GM18502 (cell line): ENCODE measurements at regions not wholly inside any gene's neighbourhood (a gene's known extent, or its start where the extent isn't known, plus 50 kb on each side); places are given as distances from the start of the nearest gene placed in this dataset.
"Not testable (repeated sequence)": the region's sequence is repeated elsewhere in the genome, so short reads cannot be mapped to it uniquely, and the experiment has no call there.

Source experiments
- ATAC-seq: cut with Tn5 transposase; IDR thresholded peaks from one replicate; pipeline ENCODE4 v1.9.1; 2021; ENCODE audit warnings: mild to moderate bottlenecking; ENCODE audit not compliant: unreplicated experiment, poor library complexity

DNA sequence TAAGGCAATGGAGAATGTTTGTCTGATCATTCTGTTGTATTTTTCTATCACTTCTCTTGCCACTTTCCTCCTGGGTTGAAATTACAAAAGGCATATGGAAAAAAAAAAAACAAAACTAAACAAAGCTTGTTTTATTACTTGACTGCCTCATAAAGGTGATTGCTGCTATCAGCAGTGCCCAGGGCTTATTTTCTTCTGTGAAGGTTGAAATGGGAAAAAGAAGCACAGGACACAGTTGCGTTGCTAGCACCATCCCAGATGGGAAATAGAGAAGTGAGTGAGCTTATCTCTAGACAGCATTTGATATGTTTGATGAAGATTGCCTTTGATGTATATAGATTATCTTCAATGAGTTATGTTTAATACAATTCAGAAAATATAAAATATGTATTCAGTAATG lies 633.8 kb upstream of the ZNF804A start:
- ATAC-seq: no peak

DNA sequence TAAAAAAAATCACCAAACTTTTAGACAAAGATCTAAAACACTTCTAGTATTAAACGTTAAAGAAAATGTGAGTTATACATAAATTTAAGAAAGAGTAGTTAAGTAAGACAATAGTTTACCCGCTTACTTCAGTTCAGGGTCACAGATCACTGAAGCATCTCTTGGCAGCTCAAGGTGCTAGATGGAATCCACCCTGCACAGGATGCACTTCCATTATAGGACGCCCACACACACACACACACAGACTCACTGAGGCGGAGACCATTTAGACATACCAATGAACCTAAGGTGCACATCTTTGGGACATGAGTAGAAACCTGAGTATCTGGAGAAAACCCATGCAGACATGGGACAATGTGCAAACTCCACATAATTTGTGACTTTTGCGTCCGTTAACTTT lies 630.6 kb upstream of the ZNF804A start:
- no peak for ATAC-seq

DNA sequence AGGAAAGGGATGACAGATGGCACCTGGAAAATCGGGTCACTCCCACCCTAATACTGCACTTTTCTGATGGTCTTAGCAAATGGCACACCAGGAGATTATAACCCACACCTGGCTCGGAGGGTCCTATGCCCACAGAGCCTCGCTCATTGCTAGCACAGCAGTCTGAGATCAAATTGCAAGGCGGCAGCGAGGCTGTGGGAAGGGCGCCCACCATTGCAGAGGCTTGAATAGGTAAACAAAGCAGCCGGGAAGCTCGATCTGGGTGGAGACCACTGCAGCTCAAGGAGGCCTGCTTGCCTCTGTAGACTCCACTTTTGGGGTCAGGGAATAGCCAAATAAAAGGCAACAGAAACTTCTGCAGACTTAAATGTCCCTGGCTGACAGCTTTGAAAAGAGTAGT lies 622.7 kb upstream of the ZNF804A start:
- ATAC-seq: not testable (repeated sequence)

DNA sequence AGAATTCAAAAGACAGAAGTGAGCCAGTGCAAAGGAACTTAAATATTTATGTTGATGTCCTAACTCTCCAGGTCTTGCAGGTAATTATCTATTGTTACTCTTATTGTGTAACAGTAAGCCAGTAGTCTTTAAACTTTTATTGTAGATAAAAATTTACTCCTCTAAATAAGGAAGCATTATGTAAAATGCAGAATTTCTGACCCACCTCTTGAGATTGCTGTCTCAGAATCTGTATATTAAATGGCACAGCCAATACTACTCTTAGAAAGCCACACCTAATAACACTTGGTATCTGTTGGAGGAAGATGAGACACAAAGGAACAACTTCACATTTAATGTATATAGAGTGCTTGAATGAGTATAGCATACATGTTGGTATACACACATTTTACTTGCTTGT lies 613.5 kb upstream of the ZNF804A start:
- ATAC-seq: no peak

DNA sequence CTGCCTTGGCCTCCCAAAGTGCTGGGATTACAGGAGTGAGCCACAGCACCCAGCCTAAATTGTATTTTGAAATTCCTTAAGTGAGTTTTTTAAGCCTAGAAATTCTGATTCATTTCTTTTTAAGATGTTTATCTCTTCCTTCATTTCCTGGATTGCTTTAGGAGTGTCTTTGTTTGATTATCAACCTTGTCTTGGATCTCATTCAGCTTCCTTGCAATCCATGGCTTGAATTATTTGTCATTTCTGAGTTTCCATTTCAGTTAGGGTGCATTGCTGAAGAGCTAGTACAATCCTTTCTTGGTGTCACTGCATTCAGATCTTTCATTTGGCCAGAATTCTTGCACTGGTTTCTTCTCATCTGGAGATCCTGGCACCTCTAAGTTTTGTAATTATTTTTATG lies 606.4 kb upstream of the ZNF804A start:
- ATAC-seq: no peak

DNA sequence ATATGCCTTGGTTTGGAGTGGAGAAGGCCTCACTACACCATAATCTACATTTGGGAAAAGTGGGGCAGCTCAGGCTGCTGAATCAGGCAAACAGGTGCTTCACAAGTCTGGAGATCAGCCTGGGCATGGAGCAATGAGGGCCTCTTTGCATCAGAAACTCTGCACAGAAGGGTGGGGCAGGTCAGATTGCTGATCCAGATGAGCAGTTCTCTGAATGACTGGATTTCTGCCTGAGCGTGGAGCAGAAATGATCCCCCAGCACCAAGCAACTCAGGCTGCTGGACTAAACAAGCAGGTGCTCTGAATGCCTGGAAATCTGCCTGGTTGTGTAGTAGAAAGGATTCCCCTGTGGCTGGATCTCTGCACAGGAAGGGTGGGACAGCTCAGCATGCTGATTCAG lies 605.3 kb upstream of the ZNF804A start:
- peak; percentile 79 for ATAC-seq

DNA sequence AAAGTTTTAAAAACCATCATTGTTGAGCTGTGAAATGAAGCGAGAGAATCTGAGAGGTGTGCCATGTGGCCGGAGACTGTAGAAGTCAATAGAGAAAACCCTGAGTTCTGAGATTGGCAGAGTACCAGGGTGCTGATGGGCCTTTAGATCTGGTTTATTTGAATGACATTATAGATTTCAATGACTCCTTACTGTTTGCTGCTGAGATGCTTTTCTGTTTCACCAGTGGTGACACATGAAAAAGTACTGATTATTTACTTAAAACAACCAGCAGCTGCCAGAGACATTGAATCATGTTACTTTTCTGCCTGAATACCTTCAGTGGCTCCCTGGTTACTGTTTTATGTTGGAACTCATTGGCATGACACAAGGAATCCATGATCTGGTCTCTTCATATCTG lies 602.7 kb upstream of the ZNF804A start:
- no peak for ATAC-seq

DNA sequence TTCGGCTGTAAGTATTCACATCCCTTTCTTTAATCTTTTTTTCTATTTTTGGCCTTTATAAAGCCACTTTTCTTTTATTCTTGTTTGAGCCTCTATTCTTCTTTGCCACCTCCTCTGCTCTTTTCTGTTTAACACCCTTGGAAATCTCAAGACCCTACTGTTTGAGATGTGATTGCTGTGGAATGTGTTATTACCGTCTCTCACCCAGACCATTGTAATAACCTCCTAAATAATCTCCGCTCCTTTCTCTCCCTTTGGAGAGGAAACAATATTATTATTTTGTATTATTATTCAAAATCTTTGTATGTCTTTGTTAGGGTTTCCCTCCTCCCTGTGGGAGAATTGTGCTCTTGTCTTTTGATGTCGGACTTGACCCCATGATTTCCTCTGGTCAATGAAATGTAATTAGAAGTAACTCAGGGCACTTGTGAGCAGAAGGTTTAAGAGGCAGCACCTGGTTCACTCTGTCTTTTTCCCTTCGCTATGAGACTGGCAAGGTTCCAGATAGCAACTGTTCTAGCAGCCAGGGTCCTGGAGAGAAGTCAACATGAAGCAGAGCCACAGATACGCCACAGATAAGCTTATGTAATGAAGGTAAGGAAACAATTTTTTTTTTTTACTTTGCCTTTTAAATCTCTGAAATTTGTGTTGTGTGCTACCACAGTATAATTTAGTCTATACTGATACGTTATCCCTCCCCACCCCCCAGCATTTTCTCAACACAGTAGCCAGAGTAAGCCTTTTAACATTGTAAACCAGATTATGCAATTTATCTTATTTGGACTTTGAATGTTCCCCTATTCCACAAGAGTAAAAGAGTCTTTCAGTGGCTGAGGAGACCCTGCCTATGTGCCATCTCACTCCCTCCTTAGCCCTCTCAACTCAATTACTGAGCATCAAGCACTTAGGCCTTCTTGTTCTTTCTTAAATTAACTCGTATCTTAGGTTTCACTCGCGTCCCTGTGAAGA lies 601.2 kb upstream of the ZNF804A start:
- no peak for ATAC-seq

DNA sequence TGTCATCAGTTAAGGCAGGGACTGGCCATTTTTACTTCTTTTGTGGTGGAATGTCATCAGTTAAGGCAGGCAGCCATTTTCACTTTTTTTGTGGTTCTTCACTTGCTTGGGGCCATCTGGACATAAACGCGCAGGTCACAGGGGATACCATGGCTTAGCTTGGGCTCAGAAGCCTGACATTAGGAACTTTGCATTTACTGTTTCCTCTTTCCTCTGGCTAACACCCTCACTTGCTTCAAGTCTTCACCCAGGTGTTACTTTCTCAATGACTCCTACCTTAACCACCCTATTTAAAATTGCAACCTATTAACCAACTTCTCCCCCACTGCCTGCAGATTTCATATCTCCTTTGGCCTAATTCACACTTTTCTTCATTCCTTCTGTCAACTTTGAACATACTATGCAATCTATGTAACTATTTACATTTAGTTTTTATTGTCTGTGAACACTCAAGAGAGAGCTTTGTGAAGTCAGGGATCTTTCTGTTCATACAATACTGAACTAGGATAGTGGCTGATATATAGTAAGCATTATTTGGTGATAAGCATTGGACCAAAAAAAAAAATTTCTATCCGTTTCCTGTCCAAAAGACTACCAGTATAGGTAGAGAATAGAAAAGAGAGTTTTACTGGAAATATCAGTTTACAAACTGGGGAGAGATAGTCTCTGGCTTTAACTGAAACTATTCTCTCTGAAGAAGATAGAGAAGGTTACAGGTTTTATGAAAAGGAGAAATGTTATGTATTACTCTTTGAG lies 600.1 kb upstream of the ZNF804A start:
- ATAC-seq: peak; percentile 92

DNA sequence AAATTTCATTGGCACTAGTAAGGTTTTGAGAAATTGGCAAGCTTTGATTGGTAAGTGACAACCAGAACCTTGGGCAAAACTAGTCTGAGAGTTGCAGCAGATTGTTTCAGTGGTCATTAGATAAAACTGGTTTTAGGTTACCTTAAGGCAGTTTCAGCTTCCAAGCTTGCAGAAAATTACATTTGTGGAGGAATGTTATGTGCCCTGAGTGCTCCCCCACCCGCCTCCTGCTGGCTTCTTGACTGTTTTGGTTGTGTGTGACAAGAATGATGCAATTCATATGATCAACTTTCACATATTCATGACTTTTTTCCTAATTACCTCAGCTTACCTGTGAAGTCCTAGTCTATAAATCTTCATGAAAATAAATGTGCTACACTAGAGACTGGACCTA lies 599.5 kb upstream of the ZNF804A start:
- peak; percentile 22 for ATAC-seq

DNA sequence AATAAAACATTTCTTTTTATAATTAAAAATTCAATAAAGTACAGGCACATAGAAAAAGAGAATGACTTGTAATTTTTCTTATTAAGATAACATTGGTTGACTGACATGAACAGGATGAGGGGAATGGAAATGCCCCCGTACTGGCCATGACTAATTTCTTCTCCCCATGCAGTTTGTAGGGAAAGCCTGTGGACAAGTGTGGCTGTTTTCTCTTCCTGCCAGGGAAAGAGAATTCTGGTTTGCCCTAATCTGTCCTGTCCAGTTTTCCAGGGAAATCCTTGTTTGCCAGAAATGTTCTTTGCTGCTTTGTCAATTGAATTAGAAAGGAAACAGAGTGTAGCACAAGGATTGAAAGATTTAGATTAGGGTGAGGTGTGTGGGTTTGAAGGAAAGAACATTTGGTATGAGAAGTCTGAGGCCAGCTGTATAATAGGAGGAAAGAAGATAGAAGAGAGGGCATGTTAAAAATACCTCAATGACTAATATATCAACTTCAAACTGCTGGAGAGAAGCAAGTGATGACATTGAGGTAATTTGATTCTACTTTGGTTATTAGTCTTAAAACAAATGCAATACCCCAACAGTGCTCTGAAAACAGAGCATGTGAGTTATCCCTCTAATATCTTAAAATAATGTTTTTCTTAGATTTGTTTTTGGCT lies 593.9 kb upstream of the ZNF804A start:
- ATAC-seq: peak; percentile 92

DNA sequence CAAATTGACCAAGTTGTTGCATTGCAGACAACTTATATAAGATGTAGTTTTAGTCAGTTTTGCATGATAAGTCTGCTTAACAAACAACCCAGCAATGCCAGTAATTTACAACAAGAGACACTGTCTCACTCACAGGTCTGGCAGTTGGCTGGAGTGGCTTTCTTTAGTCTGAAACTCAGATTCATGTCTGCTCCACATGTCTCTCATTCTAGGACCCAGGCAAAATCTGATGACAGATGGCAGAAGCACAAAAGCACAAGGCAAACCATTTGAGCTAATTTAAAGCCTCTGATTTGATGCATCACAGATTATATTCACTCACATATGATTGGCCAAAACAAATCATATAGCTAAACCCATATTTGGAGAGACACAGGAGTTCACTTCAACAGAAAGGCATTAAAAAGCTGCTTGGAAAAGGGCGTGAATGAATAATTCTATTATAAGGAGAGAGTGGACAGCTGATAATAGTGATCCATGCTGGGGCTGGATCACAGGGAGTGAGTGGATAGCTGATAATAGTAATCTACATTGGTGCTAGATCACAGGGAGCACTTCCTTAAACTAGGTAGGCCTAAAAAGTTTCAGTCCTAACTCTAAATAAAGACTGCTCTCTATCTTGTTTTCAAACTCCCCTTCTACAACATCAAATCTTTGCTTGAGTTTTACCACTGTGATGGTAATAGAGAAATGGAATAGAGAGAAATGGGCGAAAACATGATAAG lies 593.2 kb upstream of the ZNF804A start:
- ATAC-seq: peak; percentile 57

DNA sequence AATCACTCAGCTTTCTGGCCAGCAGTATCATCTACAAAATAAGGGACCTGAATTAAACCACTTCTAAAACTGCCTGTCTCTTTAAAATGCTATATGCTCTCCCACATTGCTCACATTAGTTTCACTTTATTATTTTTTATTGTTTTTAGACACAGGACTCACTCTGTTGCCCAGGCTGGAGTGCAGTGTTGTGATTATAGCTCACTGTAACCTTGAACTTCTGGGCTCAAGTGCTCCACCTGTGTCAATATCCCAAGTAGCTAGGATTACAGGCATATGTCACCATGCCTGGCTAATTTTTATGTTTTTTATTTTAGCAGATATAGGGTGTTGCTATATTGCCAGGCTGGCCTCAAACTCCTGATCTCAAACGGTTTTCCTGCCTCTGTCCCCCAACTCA lies 591.3 kb upstream of the ZNF804A start:
- ATAC-seq: no peak

DNA sequence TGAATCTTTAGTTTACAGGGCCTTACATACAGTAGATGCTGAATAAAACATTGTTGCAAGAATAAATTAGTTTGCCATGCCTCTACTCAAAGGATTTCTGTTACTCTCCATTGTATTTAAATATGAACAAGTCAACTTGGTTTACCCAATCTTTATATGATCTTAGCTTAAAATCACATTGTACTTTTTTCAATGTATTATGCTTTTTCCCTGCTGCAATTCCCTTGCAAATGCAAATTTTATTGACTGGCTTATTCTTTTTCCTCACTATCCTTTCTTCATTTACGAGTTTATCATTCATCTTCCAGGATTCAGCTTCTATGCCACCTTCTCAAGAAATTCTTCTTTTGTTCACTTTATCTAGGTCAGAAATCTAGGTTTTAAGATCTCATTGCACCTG lies 571.4 kb upstream of the ZNF804A start:
- ATAC-seq: no peak

DNA sequence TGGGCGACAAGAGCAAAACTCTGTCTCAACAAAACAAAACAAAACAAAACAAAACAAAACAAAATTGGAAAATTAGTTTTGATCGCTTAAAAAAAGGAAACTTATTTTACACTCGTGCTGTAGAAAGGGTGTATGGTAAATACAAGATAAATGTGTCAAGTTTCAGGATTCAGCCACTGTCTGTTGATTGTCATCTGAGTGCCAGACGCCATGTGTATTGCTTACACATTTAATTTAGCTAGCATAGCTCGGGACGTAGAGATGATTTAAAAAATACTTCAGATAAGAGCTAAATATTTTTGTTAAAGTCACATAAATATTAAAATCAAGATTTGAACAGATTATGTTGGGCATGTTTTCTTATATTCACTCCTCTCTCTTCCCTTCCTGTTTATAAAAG lies 568.1 kb upstream of the ZNF804A start:
- no peak for ATAC-seq

DNA sequence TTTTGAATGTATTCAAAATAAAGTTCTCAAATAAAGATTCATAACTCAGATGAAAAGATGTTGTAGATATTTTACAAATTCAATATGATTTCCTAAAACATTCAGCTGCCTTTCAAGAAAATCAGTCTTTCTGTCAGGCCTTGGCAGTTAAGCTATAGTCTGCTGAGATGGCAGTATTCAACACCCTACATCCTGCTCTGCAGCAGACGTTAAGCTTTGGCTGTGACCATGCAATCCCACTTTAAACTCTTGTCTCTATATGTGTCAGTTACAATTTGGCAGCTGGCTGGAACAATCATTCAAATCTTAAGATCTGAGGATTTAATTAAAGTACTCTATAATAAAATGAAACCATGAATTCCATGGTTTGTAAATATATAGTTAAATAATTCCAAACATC lies 567.3 kb upstream of the ZNF804A start:
- ATAC-seq: no peak

DNA sequence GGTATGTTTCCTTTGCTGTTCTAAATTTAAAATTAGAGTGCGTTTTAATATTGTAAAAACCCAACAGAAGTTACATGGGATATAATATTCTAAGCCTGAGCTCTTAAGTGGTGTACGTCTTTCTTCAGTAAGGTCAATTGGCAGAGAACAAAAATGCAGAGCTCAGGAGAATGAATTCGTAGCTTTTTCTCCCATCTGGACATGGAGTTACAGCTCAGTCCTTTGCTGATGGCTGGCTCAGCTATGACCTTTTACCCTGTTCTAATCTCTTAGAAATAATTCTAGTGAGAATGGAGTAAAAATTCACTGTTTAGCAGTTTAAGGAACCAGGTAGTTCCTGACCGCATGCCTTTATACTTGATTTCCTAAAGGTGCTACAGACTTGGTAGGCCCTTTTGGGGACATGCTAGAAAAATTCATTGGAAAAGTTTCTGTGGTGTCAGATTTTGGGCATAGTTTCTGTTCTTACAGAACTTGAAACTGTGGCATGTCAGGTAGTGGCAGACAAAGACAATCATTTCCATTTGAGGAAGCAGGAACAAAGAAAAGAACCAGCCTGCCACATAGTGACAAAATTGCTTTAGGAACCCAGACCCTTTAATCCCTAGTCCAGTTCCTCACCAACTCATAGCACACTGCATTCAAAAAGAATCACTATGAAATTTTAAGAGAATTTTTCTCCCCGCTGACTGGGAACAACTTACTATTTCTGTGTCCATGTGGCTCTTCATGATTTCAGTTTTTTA lies 566.8 kb upstream of the ZNF804A start:
- peak; percentile 57 for ATAC-seq

DNA sequence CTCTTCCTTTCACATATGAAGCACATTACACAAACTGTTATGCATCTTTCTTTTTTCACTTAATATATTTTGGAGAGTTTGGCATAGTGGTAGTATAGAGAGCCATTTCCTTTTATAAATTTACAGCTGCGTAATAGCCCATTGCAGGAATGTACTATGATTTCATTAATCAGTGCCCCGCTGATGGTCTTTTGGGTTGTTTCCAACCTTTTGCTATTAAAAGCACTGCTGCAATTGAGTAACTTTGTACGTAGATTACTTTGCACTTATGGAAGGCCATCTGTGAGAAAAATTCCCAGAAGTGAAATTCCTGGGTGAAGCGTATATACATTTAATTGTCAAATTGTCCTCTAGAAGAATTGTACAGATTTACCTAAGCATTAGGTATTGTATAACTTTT lies 565.3 kb upstream of the ZNF804A start:
- no peak for ATAC-seq

DNA sequence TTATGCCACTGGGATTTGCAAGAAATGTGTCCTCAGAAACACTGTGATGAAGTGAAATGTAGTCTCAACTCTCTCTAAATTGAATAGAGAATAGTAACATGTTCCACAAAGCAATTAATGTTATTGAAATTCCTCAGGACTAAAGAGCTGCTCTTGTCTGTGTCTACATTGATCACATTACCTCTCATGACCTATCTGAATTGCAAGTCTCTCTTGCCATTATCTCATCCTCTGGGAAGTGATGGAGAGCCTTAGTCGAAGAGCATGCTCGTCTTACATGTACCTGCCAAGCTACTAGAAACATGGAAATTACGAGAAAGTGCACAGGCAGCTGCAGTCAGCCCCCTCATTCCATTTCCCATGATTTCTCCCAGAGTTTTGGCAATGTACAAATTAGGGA lies 561.1 kb upstream of the ZNF804A start:
- ATAC-seq: no peak

DNA sequence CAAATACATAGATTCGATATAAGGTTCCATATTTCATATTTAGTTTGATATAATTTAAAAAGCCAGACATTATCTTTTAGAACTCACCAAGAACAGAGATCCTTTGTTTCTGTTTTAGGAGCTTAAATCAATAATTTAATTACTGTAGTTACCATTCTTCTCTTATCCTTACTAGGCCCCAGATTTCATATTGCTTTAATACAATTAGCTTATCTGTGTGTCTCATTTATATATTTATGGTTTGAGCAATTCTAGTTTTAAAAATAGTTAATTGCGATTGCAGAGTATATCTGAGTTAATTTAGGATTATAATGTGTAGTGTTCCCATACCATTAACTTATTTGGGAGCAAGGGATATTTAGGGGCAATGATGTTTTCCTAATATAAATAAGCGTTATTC lies 558.8 kb upstream of the ZNF804A start:
- ATAC-seq: no peak
